ENCODE measurements at regions not wholly inside any gene's neighbourhood (a gene's known extent, or its start where the extent isn't known, plus 50 kb on each side); places are given as distances from the start of the nearest gene placed in this dataset.

DNA sequence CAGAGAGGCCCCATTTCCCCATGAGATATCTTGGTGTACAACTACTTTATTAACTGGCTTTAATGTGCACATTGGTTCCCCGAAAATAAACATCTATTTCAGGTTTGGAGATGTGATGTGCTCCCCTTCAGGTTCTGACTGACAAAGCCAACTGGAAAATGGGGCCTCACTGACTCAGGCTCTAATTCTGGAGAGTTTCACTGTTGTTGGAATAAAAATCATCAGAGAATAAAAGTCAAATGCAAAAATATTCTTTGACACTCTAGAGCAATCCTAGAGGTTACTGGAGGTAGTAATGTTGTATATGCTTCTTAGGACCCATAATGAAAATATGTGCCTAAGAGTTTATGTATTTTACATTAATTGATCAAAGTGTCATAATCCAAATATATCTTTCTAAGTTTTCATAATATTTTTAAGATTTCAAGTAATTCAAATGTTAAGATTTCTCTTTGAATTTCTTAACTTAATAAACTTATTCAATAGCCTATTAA is 189.9 kb upstream of the COL3A1 start:
- TF ChIP-seq, protein P1, sequence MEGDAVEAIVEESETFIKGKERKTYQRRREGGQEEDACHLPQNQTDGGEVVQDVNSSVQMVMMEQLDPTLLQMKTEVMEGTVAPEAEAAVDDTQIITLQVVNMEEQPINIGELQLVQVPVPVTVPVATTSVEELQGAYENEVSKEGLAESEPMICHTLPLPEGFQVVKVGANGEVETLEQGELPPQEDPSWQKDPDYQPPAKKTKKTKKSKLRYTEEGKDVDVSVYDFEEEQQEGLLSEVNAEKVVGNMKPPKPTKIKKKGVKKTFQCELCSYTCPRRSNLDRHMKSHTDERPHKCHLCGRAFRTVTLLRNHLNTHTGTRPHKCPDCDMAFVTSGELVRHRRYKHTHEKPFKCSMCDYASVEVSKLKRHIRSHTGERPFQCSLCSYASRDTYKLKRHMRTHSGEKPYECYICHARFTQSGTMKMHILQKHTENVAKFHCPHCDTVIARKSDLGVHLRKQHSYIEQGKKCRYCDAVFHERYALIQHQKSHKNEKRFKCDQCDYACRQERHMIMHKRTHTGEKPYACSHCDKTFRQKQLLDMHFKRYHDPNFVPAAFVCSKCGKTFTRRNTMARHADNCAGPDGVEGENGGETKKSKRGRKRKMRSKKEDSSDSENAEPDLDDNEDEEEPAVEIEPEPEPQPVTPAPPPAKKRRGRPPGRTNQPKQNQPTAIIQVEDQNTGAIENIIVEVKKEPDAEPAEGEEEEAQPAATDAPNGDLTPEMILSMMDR (conservative IDR thresholded peaks at IDR 0.05; ENCODE audit: low read depth, low read length): no peak
- no peak for TF ChIP-seq EZH2 (IDR thresholded peaks at IDR 0.05; ENCODE audit: borderline replicate concordance, low read depth, low read length, poor library complexity, severe bottlenecking)

All from A673 (cell line).